ENCODE measurements at regions not wholly inside any gene's neighbourhood (a gene's known extent, or its start where the extent isn't known, plus 50 kb on each side); places are given as distances from the start of the nearest gene placed in this dataset.

DNA sequence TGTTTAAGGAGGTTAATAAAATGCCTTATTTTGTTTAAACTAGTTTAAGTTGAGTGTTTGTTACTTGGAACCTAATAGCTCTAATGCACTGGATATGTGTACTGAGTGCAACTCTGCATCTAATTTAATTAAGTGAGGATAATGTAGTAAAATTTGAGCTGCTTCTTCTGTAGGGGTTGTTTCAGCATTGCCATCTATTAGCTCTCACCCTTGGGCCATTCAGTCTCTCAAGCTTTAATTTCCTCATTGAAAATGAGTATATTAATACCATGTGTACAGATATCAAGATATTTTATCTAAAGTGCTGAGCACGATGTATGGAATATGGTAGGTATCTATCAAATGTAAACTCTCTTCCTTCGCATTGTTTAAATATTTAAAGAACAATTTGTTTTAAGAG, 375.7 kb upstream of the LRRC3B start:
- no peak for TF ChIP-seq POLR2A (IDR thresholded peaks at IDR 0.05; ENCODE audit: extremely low read depth, insufficient read length)
- TF ChIP-seq, protein P1, sequence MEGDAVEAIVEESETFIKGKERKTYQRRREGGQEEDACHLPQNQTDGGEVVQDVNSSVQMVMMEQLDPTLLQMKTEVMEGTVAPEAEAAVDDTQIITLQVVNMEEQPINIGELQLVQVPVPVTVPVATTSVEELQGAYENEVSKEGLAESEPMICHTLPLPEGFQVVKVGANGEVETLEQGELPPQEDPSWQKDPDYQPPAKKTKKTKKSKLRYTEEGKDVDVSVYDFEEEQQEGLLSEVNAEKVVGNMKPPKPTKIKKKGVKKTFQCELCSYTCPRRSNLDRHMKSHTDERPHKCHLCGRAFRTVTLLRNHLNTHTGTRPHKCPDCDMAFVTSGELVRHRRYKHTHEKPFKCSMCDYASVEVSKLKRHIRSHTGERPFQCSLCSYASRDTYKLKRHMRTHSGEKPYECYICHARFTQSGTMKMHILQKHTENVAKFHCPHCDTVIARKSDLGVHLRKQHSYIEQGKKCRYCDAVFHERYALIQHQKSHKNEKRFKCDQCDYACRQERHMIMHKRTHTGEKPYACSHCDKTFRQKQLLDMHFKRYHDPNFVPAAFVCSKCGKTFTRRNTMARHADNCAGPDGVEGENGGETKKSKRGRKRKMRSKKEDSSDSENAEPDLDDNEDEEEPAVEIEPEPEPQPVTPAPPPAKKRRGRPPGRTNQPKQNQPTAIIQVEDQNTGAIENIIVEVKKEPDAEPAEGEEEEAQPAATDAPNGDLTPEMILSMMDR (IDR thresholded peaks at IDR 0.05; ENCODE audit: low read depth, low read length) = no peak
- TF ChIP-seq, protein P2, sequence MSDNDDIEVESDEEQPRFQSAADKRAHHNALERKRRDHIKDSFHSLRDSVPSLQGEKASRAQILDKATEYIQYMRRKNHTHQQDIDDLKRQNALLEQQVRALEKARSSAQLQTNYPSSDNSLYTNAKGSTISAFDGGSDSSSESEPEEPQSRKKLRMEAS (IDR thresholded peaks at IDR 0.05; ENCODE audit: low read depth, low read length) = no peak
- no peak for TF ChIP-seq MYC (IDR thresholded peaks at IDR 0.05; ENCODE audit: low read depth, low read length)
